ENCODE measurements at regions not wholly inside any gene's neighbourhood (a gene's known extent, or its start where the extent isn't known, plus 50 kb on each side); places are given as distances from the start of the nearest gene placed in this dataset.

DNA sequence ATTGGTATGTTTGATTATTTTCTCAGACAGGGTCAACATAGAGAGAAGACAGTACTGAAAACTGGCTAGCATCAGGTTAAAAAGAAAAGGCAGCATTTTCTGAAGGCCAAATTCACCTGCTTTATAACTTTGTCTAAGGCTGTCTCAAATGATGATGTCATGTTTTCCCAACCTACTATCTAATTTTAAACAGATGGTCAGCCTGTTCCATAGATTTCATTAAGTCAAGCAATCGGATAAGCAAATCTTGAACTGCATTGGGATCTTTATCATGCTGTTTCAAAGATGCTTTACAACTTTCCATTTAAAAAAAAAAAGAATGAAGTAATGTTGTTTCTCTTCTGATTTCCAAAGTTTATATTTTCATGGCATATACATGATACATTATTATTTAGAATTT is 56.3 kb upstream of the SPOPL start:
- TF ChIP-seq POLR2AphosphoS5 (IDR thresholded peaks at IDR 0.05; ENCODE audit: low read depth, low read length): no peak
- no peak for TF ChIP-seq POLR2A (IDR thresholded peaks at IDR 0.05; ENCODE audit: low read depth, low read length)

Data from GM12892 (cell line).